Dedifferentiated amniotic fluid mesenchymal stem cell (primary cell): ENCODE measurements at regions not wholly inside any gene's neighbourhood (a gene's known extent, or its start where the extent isn't known, plus 50 kb on each side); places are given as distances from the start of the nearest gene placed in this dataset.
"Not testable (repeated sequence)": the region's sequence is repeated elsewhere in the genome, so short reads cannot be mapped to it uniquely, and the experiment has no call there.

Source experiments
- DNase-seq: peaks from one replicate; pipeline ENCODE4 v3.0.0-alpha.2; 2016; ENCODE audit errors: extremely low spot score

GRCh38 chr2:45117383-45117782 is 108.1 kb upstream of the SIX2 start:
- no peak for DNase-seq

DNA sequence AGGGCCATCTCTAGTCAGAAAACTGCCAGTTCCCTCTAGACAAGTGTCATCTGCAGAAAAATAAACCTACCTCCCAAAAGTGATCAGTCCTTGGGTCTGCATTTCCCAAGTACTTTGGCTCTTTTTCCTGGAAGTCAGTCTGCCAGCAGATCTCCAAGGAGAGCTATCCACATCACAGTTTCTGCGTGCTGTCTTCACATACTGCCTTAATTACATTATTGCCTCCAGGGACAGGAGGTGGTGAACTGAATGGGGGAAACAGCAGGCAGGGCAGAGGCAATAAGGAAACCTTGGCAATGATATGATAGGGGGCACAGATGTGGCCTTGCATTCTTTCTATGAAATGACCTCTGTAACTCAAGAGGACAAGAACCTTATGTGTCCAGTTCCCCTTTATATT is 105.9 kb upstream of the SIX2 start:
- no peak for DNase-seq

DNA sequence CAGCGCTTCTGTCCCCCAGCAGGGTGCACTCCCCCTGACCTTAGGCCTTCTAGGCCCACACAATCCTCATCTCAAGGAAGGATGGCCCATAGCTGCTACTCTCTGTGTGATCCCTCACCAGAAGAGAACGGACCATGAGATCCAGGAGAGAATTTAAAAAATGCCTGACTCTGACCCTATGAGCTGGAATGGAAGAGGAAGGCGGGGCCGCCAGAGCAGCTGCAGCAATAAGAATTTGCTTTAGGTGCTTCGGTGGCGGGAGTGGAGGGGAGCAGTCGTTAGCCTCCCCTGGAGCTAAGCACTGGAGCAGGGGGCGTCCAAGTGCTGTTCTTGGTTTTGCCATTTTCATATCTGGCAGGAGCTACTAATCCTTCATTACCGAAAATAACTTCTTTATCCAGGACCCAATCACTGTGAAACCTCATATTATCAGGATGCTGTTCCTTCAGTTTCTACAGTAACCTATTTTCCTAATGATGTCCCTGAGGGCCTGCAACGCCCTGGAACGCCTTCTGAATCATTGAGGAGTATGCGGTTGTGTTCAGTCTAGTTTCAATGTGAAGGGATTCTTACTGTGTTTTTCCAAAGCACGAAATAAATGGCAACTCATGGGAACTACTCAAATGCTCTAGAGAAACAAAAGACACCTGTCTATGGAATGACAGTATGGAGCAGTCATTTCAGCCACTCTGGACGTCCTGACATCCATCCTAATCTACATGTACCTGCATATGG is 105.1 kb upstream of the SIX2 start:
- DNase-seq: no peak

- no peak for DNase-seq
Measured at GRCh38 chr2:45112750-45113149, 103.5 kb upstream of the SIX2 start.

- no peak for DNase-seq
Measured at GRCh38 chr2:45105050-45105582, 95.9 kb upstream of the SIX2 start.

- no peak for DNase-seq
Measured at GRCh38 chr2:45104429-45104828, 95.2 kb upstream of the SIX2 start.

DNA sequence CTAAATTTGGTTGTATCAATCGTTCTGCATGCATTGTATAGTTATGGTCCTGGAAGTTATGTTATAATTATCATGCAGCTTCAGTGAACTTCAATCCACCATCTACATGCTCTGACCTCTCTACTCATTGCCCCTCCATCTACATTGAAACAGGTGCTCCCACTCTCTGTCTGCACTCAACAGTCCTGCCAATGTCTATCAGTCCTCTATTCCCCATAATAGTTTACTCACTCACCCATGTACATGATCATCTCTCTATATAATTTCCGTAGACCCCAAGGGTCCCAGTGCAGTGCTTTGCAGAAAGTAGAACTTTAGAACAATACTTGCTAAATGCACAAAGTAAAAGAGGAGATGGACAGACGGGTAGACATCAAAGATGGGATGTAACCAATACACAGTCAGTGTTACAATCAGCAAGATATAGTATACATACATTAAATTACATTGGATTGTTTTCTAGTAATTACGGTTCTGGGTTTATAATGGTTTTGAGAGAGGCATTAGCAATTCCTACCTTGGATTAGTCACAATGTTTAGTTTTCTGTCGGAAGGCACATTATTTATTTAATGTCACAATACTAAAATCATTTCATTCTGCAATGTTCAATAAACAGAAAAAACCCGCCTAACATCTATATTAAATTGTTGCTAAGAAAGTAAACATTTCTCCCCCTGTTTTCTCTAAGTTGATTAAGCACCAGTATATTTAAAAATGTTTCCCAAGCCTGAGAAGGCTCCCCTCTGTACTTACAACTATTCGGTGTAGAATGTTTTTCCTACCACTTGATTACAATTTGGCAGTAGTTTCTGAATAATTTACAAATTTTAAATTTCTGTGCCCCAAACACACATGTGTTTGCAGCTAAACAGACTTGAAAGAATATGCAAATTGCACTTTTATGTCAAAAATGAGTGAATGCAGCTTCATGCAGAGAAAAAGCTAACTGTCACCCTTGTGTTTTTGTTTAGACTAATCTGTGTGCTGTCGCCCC is 94.4 kb upstream of the SIX2 start:
- no peak for DNase-seq

DNA sequence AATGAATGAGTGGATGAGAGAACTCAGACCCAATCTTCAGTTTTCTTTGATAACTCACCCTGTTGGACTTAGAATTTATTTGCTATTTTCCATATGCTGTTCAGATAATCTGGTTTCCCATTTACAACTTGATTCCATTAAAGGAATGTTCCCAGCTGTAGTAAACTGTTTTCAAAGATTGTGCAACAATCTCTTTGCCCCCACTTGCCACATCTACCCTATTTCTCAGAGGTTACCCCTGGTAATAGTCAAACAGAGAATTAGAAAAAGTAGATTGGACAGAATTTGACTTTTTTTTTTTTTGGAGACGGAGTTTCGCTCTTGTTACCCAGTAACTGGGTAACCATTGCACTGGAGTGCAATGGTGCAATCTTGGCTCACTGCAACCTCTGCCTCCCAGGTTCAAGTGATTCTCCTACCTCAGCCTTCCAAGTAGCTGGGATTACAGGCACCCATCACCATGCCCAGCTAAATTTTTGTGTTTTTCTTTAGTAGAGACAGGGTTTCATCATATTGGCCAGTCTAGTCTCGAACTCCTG is 93.4 kb upstream of the SIX2 start:
- DNase-seq: no peak

- peak; percentile 22 for DNase-seq
Measured at GRCh38 chr2:45102141-45102540, 92.9 kb upstream of the SIX2 start.

GRCh38 chr2:45096996-45097395 is 87.7 kb upstream of the SIX2 start:
- no peak for DNase-seq

- DNase-seq: not testable (repeated sequence)
Measured at GRCh38 chr2:45096038-45096437, 86.8 kb upstream of the SIX2 start.

DNA sequence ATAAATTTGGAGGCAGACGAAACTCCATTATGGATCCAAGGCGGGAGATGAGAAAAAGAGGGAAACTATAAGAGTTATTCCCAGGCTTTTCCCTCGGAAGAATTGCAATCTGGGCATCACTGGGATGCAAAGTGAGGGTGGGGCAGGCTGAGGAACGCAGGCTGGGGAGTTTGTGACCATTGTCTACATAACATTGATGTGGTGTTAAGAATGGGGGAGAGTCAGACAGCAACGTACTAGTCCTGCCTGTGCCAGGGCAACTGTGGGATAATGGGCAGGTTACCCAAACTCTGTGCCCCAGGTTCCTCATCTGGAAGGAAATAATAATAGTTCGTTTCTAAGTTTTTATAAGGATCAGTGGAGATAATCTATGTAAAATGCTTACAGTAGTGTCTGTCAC is 84.4 kb upstream of the SIX2 start:
- DNase-seq: no peak

GRCh38 chr2:45093181-45093580 is 83.9 kb upstream of the SIX2 start:
- DNase-seq: no peak

GRCh38 chr2:45089554-45090261 is 80.5 kb upstream of the SIX2 start:
- DNase-seq: no peak

- DNase-seq: no peak
Measured at GRCh38 chr2:45085487-45085886, 76.2 kb upstream of the SIX2 start.

DNA sequence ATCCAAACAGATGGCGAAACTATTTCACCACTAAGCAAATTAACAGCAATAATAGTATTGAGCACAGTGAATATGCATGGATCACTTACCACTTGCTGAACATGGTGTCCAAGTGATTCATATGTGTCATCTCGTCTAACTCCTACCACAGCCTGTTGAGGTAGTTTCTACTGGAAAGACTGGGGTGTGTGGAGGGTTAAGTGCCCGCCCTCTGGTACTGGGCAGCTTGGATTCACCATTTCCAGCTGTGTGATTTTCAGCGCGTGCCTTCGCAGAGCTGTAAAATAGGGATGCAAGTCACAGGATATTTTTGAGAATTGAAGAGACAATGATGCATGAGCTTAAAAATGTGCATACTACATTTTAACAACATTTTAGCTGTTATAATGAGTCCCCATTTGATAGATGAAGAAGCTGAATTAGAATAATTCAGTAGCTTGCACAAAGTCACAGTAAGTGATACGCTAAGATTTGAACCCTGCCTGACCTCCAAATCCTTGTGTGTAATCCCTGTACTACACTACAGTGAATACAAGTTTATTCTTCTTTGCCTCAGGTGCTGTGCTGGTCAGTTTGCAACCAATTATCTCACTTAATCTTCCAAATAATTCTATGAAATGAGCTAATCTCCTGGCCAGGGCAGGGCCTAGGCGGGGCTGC is 75.2 kb upstream of the SIX2 start:
- no peak for DNase-seq

GRCh38 chr2:45083175-45083574 is 73.9 kb upstream of the SIX2 start:
- DNase-seq: no peak

- no peak for DNase-seq
Measured at GRCh38 chr2:45074713-45075112, 65.5 kb upstream of the SIX2 start.

DNA sequence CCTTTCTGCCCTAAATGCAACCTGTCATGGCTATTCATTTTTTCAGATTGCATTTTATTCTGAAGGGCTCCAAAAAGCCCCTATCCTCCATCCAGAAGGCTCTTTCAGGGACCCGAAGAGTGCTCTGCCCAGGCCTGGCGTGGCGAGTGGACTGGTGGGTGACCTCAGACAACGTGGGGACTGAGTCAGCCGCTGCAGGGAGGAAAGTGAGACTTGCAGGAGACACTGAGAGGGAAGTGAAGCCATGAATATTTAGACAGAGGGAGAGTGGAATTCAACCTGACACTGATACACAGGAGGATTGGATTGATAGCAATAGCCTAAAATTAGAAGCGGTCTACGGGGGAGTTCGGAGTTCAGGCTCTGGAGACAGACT is 63.6 kb upstream of the SIX2 start:
- no peak for DNase-seq

- DNase-seq: no peak
Measured at GRCh38 chr2:45072064-45072861, 63.0 kb upstream of the SIX2 start.
